Stimulated activated CD8-positive, alpha-beta memory T cell treated with anti-CD3 and anti-CD28 coated beads, Interleukin-4, amount 100 ng/mL, for 1 hour (primary cell): ENCODE measurements at regions not wholly inside any gene's neighbourhood (a gene's known extent, or its start where the extent isn't known, plus 50 kb on each side); places are given as distances from the start of the nearest gene placed in this dataset.
"Not testable (repeated sequence)": the region's sequence is repeated elsewhere in the genome, so short reads cannot be mapped to it uniquely, and the experiment has no call there.

Source experiments
- DNase-seq, 2 donors: peaks; one replicate each; pipeline ENCODE4 v3.0.0-alpha.2; 2020; ENCODE audit warnings: low read depth in 2 of 2, low spot score in 1 of 2

DNA sequence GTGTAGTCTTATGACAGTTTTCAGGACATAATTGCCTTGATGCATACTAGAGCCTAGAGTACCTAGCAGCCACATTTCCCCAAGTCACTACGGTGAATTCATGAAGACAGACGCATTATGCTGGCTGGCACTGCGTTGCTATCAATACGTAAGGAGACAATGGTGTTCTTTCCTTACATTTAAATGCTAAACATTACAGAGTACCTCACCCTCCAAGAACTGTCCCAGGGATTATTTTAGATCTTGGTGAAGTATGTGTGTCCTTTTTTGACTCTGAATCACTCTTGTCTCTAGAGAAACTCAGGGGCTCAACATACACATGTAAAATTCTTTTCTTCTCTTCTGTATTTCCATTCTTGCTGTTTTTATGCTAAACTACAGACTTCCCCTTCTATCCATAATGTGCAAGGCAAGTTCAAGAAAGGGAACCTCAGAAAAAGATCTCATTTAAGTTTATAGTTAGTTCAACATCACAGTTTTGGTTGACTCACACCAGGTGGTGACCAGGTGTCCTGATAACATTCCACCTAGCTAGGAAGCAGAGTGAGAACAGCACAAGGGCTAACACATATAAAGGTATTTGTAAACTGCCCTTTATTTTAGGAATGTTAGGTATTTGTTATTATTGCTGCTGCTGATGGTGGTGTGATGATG is 212.4 kb upstream of the HNRNPA3 start:
- DNase-seq, result no peak

DNA sequence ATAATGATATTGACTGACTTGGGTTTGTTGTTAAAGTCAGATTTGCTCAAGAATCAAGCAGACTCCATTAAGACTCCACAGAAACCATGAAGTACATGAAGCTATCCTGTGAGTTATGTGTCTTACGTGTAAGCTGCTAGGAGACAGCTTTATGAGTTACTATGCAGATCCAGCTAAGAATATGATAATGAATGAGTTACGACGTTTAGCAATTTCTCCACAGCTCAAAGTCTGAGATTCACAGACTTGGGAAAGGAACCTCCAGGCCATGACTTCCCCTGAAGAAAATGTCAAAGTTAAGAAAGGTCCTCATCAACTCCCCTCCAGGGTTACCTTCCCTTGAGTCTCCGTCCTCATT is 211.9 kb upstream of the HNRNPA3 start:
- no peak for DNase-seq

DNA sequence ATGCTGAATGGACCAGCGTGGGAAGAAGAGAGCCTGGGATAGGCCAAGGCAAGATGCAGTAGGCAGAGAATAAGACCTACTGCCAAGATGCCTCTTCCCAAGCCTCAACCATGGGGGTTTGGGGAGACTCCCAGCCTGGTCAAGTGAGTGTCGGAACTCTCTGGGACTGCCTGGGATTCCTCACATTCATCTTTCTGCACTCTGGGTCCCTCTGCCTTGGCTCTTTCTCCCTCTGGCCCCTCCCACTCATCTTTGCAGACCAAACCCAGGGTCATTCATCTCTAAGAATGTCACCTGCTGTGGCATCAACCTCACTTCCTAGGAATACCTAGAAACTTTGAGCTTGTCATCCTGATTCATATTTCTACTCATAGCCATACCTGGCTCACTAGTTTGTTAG is 211.3 kb upstream of the HNRNPA3 start:
- DNase-seq, result no peak

DNA sequence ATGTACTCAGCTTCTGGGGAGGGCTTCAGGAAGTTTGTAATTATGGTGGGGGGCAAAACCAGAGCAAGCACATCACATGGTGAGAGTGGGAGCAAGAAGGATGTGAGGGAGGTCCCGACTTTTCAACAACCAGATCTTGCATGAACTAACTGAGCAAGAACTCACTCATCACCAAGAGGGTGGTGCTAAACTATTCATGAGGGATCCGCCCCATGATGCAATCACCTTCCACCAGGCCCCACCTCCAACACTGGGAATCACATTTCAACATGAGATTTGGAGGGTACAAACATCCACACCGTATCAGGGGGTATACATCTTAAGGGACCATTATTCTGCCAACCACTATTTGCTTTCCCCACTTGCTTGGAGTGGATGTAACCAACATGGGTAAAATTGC is 209.6 kb upstream of the HNRNPA3 start:
- no peak for DNase-seq

DNA sequence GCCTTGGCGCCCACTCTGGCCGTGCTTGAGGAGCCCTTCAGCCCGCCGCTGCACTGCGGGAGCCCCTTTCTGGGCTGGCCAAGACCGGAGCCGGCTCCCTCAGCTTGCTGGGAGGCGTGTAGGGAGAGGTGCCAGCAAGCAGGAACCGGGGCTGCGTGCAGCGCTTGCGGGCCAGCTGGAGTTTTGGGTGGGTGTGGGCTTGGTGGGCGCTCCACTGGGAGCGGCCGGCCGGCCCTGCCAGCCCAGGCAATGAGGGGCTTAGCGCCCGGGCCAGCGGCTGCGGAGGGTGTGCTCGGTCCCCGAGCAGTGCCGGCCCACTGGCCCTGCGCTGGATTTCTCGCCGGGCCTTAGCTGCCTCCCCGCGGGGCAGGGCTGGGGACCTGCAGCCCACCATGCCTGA is 204.9 kb upstream of the HNRNPA3 start:
- DNase-seq, result not testable (repeated sequence)

DNA sequence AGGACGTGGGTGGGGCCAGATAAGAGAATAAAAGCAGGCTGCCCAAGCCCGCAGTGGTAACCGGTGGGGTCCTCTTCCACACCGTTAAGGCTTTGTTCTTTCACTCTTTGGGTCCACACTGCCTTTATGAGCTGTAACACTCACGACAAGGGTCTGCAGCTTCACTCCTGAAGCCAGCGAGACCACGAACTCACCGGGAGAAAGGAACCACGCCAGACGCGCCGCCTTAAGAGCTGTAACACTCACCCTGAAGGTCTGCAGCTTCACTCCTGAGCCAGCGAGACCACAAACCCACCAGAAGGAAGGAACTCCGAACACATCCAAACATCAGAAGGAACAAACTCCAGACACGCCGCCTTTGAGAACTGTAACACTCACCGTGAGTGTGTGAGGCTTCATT is 203.9 kb upstream of the HNRNPA3 start:
- not testable (repeated sequence) for DNase-seq

DNA sequence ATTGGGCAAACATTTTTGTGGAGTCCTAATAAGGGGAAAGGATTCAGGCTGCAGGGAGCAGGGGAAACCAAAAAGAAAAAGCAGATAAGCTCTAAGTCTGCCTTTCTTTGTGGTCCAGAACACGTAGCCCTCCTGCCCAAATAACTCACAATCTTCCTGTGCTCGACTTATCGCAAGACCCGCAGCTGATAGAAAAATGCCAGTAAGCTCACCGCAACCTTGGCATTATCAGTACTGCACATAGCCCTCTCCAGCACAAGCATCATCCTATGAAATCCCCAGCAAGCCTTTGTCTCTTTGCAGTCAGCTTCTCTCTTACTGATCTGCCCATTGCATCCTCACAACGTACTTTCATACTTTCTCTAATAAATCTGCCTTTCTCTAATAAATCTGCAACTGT is 202.4 kb upstream of the HNRNPA3 start:
- DNase-seq, result no peak

DNA sequence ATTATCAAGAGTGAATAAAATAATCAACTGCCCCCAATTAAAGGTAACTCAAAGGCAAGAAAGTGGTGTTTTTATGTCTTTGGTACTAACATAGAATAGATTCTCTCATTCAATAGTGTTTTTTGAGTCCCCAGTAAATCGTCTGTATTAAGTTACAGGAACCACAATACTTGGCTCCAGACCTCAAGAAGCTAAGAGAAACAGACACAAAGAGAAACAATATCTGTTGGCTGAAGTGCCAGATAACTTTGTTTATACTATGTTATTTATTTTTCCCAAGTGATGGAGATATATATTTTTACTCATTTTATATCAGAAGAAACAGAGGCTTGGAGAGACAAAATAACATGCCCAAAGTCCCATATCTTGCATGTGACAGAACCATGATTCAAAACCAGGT is 201.7 kb upstream of the HNRNPA3 start:
- DNase-seq, result no peak

DNA sequence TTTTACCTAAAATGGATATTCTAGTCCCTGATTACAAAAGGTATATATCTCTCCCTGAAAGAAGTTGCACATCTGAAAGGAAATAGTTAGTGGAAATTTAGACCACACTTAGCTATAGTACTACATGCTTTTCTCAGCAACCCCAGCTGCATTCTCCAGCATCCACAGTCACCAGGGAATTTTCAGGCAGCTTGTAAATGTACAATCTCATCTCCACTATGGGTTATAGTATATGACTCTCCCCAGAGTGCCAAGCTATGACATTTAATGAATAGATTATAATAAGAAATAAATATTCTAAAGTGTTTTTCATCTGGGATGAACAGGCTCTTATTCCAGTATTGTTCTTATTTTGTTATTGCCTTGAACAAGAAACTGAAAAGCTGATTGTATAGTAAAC is 197.6 kb upstream of the HNRNPA3 start:
- no peak for DNase-seq

DNA sequence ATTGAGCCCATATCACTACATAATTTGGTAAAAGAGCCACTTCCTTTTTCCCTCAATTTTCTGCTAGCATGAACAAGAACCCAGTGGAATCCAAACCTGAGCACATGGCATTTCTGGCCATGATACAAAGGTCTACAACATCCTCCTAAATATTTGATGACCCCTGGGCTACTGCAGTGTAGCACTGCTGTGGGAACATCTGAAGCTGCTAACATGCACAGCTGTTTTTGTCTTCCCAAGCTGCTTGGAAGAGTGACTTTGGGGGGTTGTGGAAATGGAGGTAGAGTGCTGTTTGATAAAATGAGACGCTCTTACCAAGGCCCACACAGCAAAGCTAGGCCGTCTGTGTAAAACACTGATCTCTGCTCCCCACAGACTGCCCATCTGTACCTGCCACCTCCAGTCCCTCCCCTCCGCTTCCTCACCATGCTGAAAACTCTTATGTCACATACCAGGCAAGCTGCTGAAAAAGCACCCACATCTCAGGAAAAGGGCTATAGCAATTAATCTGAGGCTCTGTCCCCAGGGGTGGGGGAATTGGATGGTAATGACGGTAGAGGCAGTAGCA is 197.2 kb upstream of the HNRNPA3 start:
- no peak for DNase-seq

DNA sequence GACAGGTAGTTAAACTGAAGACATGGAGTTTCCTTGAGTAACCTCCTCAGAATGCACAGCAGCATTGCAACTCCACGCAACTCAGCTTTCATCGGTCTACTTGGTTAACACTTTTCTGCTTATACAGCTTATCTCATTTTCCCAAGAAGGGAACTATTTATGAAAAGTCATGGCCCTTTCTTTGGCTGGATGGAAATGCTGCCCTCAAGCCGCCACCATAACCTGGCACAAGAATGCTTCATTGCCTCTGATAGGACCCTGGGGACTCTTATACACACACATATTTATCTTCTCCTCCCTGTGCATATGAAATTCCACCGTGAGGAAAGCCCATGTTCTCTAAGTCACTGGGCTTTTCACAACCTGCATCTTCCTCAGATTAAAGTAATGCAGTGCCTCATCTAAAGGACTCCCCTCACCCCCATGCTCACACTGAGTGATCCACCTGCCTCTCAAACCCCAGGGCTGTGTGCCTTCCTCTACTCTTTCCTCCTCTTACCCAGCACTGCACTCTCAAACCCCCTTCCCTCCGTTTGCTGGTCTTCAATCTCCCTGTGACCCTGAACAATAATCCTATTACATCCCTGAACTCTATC is 192.0 kb upstream of the HNRNPA3 start:
- no peak for DNase-seq

DNA sequence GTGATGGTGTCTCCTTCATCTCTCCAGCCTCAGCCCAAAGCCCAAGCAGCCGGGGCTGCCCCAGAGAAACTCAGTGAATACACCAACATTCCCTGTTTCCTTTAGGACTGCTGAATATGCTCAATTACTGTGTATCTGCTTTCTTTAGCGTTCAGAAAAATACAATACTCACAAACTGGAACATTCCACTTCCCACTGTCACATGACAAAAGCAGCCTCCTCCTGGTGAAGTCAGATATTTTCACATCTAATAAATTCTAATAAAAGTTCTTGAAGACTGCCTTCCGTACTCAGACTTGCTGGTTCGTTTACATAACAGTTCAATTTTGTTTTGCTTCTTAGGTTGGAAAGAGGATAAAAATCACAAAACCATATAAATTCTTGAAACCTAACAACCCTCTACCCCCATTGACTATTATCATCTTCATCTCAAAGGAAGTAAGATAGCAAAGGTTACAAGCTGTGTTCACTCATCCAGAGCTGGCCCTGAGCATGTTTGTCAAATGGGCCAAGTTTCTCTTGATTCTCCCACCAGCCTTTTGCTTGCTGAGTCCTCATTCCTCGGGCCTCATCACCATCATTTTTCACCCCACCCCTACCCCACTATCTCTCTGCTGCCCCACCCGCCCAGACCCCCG is 190.8 kb upstream of the HNRNPA3 start:
- DNase-seq, result no peak

DNA sequence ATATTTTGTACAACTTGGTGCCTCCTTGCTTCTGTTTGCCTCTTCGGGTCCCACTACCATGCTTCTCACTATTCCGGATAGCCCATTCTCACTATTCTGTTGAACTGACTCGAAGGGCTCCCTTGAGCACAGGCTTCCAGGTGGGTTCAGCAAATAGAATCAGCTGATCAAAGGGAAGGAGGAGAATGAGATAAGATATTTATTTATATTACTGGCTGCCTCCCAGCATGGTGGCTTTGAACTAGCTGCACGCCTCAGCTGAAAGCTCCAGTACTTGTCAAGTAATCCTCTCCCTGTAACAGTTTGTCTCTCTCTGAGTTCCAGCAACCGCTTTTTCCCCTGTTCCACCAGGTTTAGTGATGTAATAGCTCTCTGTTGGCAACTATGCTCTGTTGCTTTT is 187.8 kb upstream of the HNRNPA3 start:
- DNase-seq, result no peak

DNA sequence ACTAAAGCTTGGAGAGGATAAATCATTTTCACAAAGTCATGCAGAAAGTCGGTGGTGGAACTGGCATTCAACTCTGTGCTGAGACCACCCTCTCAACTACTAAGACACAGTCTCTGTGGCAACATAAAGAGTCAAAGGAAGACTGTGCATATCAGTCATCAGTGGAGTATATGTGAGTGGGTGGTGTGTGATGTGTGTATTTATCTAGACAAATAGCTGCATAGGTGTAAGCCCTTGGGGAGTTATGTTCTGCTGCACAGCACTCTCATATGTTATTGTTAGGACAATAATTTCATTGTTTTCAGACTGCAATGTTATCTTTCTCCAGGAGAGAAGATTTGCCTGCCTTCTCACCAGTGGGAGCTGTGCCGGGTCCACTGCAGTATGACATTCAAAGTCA is 186.3 kb upstream of the HNRNPA3 start:
- DNase-seq, result no peak

DNA sequence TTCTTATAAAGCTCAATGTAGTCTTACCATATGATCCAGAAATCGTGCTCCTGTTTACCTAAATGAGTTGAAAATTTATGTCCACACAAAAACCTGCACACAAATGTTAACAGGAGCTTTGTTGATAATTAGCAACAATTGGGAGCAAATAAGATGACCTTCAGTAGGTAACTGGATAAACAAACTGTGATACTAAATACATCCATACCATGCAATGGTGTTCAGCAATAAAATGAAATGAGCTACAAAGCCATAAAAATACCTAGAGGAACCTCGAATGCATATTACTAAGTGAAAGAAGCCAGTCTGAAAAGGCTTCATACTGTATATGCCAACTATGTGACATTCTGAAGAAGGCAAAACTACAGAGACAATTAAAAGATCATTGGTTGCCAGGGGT is 185.6 kb upstream of the HNRNPA3 start:
- DNase-seq, result no peak

DNA sequence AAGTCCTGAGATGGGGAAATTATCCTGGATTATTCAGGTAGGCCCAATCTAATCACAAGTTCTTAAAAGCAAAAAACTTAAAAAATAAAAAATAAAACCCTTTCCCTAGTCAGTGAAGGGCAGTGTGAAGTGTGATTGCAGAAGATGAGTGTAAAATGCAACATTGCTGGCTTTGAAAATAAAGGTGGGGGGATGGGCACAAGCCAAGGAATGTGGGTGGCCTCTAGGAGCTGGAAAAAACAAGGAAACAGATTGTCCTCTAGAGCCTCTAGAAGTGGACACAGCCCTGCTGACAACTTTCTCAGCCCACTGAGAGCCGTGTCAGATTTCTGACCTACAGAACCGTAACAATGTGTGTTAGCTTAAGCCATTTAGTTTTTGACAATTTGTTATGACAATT is 184.3 kb upstream of the HNRNPA3 start:
- no peak for DNase-seq

DNA sequence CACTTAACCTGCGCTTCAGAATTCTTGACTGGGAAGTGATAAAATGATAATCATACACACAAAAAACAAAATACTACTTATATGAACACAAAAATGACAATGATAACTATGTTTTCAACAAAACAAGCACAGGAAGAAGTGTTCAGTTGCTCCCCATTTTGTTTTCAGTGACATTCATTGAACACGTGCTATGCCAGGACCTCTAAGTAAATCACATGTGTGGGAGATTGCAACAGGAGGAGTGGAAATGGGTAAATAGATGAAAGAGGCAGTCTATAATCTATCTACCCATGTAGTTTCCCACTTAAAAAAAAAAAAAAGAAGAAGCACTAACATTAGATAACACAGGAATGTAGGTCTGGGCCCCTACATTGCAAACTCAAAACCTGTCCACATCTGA is 183.5 kb upstream of the HNRNPA3 start:
- DNase-seq, result no peak

DNA sequence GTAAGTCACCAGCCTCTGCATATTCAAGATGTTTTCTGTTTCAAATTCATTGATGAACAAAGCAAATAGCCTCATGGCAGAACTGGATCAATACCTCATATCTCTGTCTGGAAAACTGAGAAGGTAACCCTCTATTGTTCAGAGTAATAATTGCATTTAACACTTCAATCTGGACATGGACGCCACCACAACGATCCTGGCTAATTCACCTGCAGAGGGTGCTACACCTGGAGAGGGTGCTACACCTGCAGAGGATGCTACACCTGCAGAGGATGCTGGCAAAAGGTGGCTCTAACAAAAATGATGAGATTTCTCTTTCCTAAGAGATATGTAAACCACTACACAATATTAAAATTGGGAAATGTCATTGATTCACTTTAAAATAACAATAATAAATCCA is 183.1 kb upstream of the HNRNPA3 start:
- no peak for DNase-seq

DNA sequence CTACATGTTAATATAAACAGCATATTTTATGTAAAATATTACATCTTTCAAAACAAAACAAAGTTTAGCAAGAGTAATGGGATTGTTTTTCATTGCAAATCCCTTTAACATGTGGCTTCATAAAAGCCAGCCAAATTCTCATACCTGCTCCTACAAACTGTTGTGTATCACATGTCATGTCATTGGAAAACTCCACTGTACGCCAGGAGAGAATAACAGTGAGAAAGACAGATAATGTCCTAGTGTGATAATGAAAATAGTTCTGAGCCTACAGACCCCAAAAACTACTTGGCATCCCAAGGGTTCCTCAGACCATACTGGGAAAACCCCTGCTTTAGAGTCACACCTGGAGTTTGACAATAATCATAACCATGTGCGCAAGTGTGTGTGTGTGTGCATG is 182.7 kb upstream of the HNRNPA3 start:
- DNase-seq, result no peak

DNA sequence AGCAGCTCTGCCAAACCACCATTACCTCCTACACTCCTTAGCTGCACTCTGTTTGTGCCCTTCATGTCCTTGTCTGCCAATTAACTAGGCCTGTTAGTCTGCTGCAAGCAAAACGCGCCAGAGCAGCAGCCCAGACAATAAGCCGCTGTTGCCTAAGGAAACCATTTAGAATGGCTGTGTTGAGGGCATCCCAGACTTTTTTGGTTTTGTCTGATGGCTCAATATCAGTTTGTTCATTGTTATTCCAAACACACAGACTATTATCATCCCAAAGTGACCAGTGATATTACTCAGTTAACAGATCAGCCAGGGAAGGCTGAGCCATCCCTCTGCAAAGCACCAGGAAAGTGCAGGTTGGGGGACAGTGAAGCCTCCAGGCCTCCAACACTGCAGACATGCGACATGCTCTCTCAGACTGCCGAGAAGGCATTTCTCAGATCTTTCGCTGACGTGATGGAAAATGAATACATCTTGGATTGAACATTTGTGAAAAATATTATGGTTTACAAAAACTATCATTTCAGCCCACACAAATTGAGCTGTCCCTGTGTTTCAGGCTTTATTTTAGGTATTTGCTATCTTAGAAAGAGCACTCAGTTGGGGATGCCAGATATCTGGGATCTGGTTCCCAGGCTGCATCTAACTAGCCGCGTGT is 182.0 kb upstream of the HNRNPA3 start:
- DNase-seq, result no peak

DNA sequence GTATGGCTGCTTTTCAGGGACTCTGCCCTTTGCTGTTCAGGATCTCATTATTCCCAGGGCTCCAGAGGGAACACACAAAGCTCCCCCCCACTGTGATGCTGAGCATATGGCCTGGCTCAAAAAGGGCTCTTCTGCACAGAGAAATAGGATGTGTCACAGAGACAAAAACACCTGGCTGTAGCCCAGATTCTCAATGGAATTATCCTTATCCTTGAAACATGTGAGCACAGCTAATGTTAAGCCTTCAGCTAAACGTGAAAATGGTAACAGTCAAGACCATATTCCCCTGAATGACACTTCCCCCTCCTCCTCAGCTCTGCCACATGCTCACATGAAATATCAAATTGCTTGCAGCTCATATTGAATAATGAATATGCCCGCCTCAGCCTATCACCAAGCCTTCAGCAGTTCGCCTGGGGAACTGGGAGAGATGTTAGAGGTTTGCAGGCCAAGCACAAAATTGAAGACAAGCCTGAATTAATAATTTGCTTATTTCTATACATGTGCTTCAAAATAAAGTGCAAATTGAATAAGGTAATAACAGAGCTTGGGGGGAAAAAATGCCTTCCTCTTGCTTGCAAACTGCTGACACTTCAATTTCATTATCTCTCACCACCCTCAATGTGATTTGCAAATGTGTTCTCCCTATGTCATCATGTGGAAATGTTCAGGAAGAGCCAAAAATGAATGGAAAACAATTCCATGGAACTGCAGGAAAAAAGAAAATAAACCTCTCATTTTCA is 181.0 kb upstream of the HNRNPA3 start:
- DNase-seq, result no peak
